Mammary epithelial cell (primary cell): ENCODE measurements at regions not wholly inside any gene's neighbourhood (a gene's known extent, or its start where the extent isn't known, plus 50 kb on each side); places are given as distances from the start of the nearest gene placed in this dataset.

Source experiments
- CTCF ChIP-seq, 2 donors: IDR thresholded peaks in 1 of 2; conservative IDR thresholded peaks in 1 of 2; 2 replicates each; pipeline ENCODE4 v1.5.1; 2011 to 2012; ENCODE audit warnings: inconsistent platforms in 2 of 2, low read length in 2 of 2, mild to moderate bottlenecking in 2 of 2, control low read depth in 1 of 2, low read depth in 1 of 2; ENCODE audit not compliant: insufficient read depth in 1 of 2; ENCODE audit errors: extremely low read depth in 1 of 2
- EZH2 ChIP-seq: IDR thresholded peaks from 2 replicates; pipeline ENCODE4 v1.6.1; 2012; ENCODE audit warnings: low read length, inconsistent platforms, borderline replicate concordance

- TF ChIP-seq CTCF (conservative IDR thresholded peaks at IDR 0.05 in 1 of 2, IDR thresholded peaks at IDR 0.05 in 1 of 2; ENCODE audit: extremely low read depth in 1 of 2, insufficient read depth in 1 of 2, low read depth in 1 of 2, low read length in 2 of 2) (no peak), EZH2 (no peak)
These were observed 410.9 kb downstream of the SOX9 start for GRCh38 chr17:72531729-72532128.
